IMR-90 (cell line): ENCODE measurements at regions not wholly inside any gene's neighbourhood (a gene's known extent, or its start where the extent isn't known, plus 50 kb on each side); places are given as distances from the start of the nearest gene placed in this dataset.
A peak's percentile ranks its signal among the peaks of the same experiment; 100 is the strongest.
"Not testable (repeated sequence)": the region's sequence is repeated elsewhere in the genome, so short reads cannot be mapped to it uniquely, and the experiment has no call there.

Experiments used
- ATAC-seq: fragments of 200-7000 bp; cut with Tn5 transposase; 2 replicates; pipeline ENCODE4 v1.9.1; 2020; ENCODE audit warnings: low read depth, mild to moderate bottlenecking, moderate library complexity
- BruUV-seq: library from RNA; stranded (reverse); fragments of 400-500 nt; replicated peaks from 2 replicates; lab custom pipeline; 2021; lab: Mats Ljungman, UMichigan
- CTCF ChIA-PET: fragments of 300-600 bp; formaldehyde crosslinking; extraction: SDS; loops from one replicate; lab custom pipeline; 2021; ENCODE audit warnings: antibody characterized with exemption; lab: Yijun Ruan, JAX
- POLR2A ChIA-PET: fragments of 300-600 bp; sonication (Branson Sonifier 250); formaldehyde crosslinking; loops from one replicate; lab custom pipeline; 2022; ENCODE audit warnings: antibody characterized with exemption; ENCODE audit not compliant: unreplicated experiment; lab: Charles Lee
- DNase-seq: peaks from one replicate; pipeline ENCODE4 v3.0.0; 2013
- H2AFZ ChIP-seq: replicated peaks from 2 replicates; pipeline ENCODE3; 2013; ENCODE audit warnings: low read length, mild to moderate bottlenecking; ENCODE audit not compliant: poor library complexity
- H2AK5ac ChIP-seq: 2 replicates; pipeline ENCODE4 v1.6.1; 2013; ENCODE audit warnings: low read depth, low read length, inconsistent platforms
- H2AK9ac ChIP-seq: replicated peaks from 2 replicates; pipeline ENCODE3; 2013; ENCODE audit warnings: mild to moderate bottlenecking, low read depth, low read length, moderate library complexity; ENCODE audit not compliant: poor library complexity
- H2BK120ac ChIP-seq: 2 replicates; pipeline ENCODE4 v1.6.1; 2013; ENCODE audit warnings: low read depth, low read length, inconsistent platforms
- H2BK15ac ChIP-seq: 3 replicates; pipeline ENCODE4 v1.6.1; 2013; ENCODE audit warnings: low read depth, low read length, inconsistent platforms
- H2BK20ac ChIP-seq: 2 replicates; pipeline ENCODE4 v1.6.1; 2013; ENCODE audit warnings: low read depth, mild to moderate bottlenecking, inconsistent platforms, low read length, moderate library complexity
- H2BK5ac ChIP-seq: 2 replicates; pipeline ENCODE4 v1.6.1; 2013; ENCODE audit warnings: mild to moderate bottlenecking, low read depth, low read length, inconsistent platforms; ENCODE audit not compliant: poor library complexity, severe bottlenecking
- H3K14ac ChIP-seq: replicated peaks from 2 replicates; pipeline ENCODE4 v1.6.1; 2013; ENCODE audit warnings: low read depth, low read length, inconsistent platforms
- H3K18ac ChIP-seq: 2 replicates; pipeline ENCODE4 v1.6.1; 2013; ENCODE audit warnings: low read depth, low read length, control low read depth
- H3K23ac ChIP-seq: 2 replicates; pipeline ENCODE4 v1.6.1; 2013; ENCODE audit warnings: low read depth, low read length, inconsistent platforms
- H3K27ac ChIP-seq: 2 replicates; pipeline ENCODE4 v1.5.1; 2013; ENCODE audit warnings: mild to moderate bottlenecking, control low read depth, low read length; ENCODE audit not compliant: insufficient read depth
- H3K27me3 ChIP-seq: 2 replicates; pipeline ENCODE4 v1.6.1; 2013; ENCODE audit warnings: low read length; ENCODE audit not compliant: control insufficient read depth, insufficient read depth
- H3K36me3 ChIP-seq: 2 replicates; pipeline ENCODE4 v1.6.1; 2013; ENCODE audit warnings: low read length, mixed read lengths; ENCODE audit not compliant: control insufficient read depth, insufficient read depth
- H3K4ac ChIP-seq: 2 replicates; pipeline ENCODE4 v1.6.1; 2013; ENCODE audit warnings: low read depth, low read length, inconsistent platforms
- H3K4me1 ChIP-seq: 2 replicates; pipeline ENCODE4 v1.6.1; 2013; ENCODE audit warnings: low read length, mixed read lengths; ENCODE audit not compliant: control insufficient read depth, insufficient read depth
- H3K4me2 ChIP-seq: 2 replicates; pipeline ENCODE4 v1.6.1; 2013; ENCODE audit warnings: low read depth, mild to moderate bottlenecking, control low read depth, low read length, moderate library complexity
- H3K4me3 ChIP-seq: 2 replicates; pipeline ENCODE4 v1.5.1; 2013; ENCODE audit warnings: low read depth, mild to moderate bottlenecking, control low read depth, low read length, moderate library complexity; ENCODE audit not compliant: insufficient read depth
- H3K56ac ChIP-seq: 2 replicates; pipeline ENCODE4 v1.6.1; 2013; ENCODE audit warnings: low read length, inconsistent platforms; ENCODE audit not compliant: insufficient read depth; ENCODE audit errors: extremely low read depth
- H3K79me1 ChIP-seq, 2 experiments: 2 replicates each; pipeline ENCODE4 v1.6.1; 2013; ENCODE audit warnings: low read length in 2 of 2, inconsistent platforms in 1 of 2, low read depth in 1 of 2
- H3K9ac ChIP-seq: 2 replicates; pipeline ENCODE4 v1.6.1; 2013; ENCODE audit warnings: low read depth, low read length, control low read depth
- H3K9me1 ChIP-seq: 2 replicates; pipeline ENCODE4 v1.6.1; 2013; ENCODE audit warnings: low read length, inconsistent platforms; ENCODE audit not compliant: insufficient read depth
- H3K9me3 ChIP-seq: 2 replicates; pipeline ENCODE4 v1.6.1; 2013; ENCODE audit warnings: low read length; ENCODE audit not compliant: control insufficient read depth, insufficient read depth
- H4K20me1 ChIP-seq: 2 replicates; pipeline ENCODE4 v1.6.1; 2013; ENCODE audit warnings: low read length, inconsistent platforms; ENCODE audit not compliant: insufficient read depth
- H4K5ac ChIP-seq: 2 replicates; pipeline ENCODE4 v1.6.1; 2013; ENCODE audit warnings: mild to moderate bottlenecking, low read depth, low read length, control low read depth
- H4K8ac ChIP-seq, 2 experiments: 2 replicates each; pipeline ENCODE4 v1.6.1; 2013; ENCODE audit warnings: low read depth in 2 of 2, low read length in 2 of 2, control low read depth in 1 of 2, inconsistent platforms in 1 of 2
- H4K91ac ChIP-seq: 2 replicates; pipeline ENCODE4 v1.6.1; 2013; ENCODE audit warnings: low read depth, low read length, inconsistent platforms; ENCODE audit not compliant: insufficient read depth
- WGBS, 2 experiments: methylation state at CpG; one replicate each; pipeline versions ENCODE4 v1.1.5 to v1.1.7; 2013; ENCODE audit warnings: missing lambda C conversion rate in 2 of 2; ENCODE audit not compliant: insufficient read length in 1 of 2; ENCODE audit errors: extremely low coverage in 2 of 2; 5-methylcytosine and 5-hydroxymethylcytosine counted together
- dilution Hi-C: fragments of 300-500 bp; cut with HindIII; formaldehyde crosslinking; loops from one replicate; pipeline ENCODE4 v1.14.3; 2018; ENCODE audit warnings: low sequenced_read_pairs; ENCODE audit not compliant: unreplicated experiment
- in situ Hi-C: fragments of 300-500 bp; cut with MboI; formaldehyde crosslinking; loops from 3 replicates; pipeline ENCODE4 v1.14.3; 2019; ENCODE audit warnings: low sequenced_read_pairs, inconsistent platforms, mixed read lengths
- intact Hi-C: fragments of 100-400 bp; cut with micrococcal nuclease; formaldehyde crosslinking; loops from 2 replicates; pipeline ENCODE4 v1.10.0; 2022

DNA sequence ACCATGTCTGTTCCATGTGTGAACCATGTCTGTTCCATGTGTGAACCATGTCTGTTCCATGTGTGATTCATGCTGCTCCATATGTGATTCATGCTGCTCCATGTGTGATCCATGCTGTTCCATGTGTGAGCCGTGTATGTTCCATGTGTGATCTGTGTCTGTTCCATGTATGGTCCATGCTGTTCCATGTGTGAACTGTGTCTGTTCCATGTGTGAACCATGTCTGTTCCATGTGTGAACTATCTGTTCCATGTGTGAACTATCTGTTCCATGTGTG, 74.7 kb upstream of the METTL9 start:
- H4K5ac ChIP-seq, H3K79me1 ChIP-seq, BruUV-seq, H2AFZ ChIP-seq, ATAC-seq, H3K18ac ChIP-seq, DNase-seq, H3K4me2 ChIP-seq, H3K9me3 ChIP-seq, in situ Hi-C loops, H3K36me3 ChIP-seq, H2BK15ac ChIP-seq, H4K8ac ChIP-seq, H2BK20ac ChIP-seq, H3K4me3 ChIP-seq, POLR2A ChIA-PET, H2BK120ac ChIP-seq, H3K4ac ChIP-seq, H2AK9ac ChIP-seq, H3K23ac ChIP-seq, H3K27ac ChIP-seq, intact Hi-C loops, H2BK5ac ChIP-seq, H3K56ac ChIP-seq, H4K20me1 ChIP-seq, H3K14ac ChIP-seq, H3K9me1 ChIP-seq, dilution Hi-C loops, H3K9ac ChIP-seq, H4K91ac ChIP-seq, H3K27me3 ChIP-seq: not testable (repeated sequence)
- 100% methylated on average over 1 of the region's 1 CpG; no CpG with 5 or more reads in 1 of the 2 experiments for WGBS, 2 experiments
- Histone ChIP-seq H3K4me1 (peaks cover 10% of the 10 kb centered on the region), H2AK5ac (peak overlapping the region; percentile 36; the same call in 1 of the 2 replicates)
- CTCF ChIA-PET: interaction anchor here (0.6 kb wide), 1 partner anchor 1164 kb away, joined by 3 read pairs; no protein-coding TSS in a partner anchor
